GM13977 (cell line): ENCODE measurements at regions not wholly inside any gene's neighbourhood (a gene's known extent, or its start where the extent isn't known, plus 50 kb on each side); places are given as distances from the start of the nearest gene placed in this dataset.

Source experiments
- DNase-seq: peaks from one replicate; pipeline ENCODE4 v3.0.0; 2012; ENCODE audit warnings: low spot score
- in situ Hi-C: fragments of 300-500 bp; cut with MboI; formaldehyde crosslinking; loops from one replicate; pipeline ENCODE4 v1.12.0; 2022; ENCODE audit warnings: low sequenced_read_pairs, low pct_unique_long_range_greater_than_20kb, mixed read lengths, inconsistent platforms; ENCODE audit not compliant: unreplicated experiment
- TF ChIP-seq, protein P1 (sequence below): IDR thresholded peaks from 2 replicates; pipeline ENCODE4 v1.5.1; 2012; ENCODE audit warnings: mild to moderate bottlenecking, control low read depth; ENCODE audit not compliant: insufficient read depth; ENCODE audit errors: extremely low read depth, missing control alignments

DNA sequence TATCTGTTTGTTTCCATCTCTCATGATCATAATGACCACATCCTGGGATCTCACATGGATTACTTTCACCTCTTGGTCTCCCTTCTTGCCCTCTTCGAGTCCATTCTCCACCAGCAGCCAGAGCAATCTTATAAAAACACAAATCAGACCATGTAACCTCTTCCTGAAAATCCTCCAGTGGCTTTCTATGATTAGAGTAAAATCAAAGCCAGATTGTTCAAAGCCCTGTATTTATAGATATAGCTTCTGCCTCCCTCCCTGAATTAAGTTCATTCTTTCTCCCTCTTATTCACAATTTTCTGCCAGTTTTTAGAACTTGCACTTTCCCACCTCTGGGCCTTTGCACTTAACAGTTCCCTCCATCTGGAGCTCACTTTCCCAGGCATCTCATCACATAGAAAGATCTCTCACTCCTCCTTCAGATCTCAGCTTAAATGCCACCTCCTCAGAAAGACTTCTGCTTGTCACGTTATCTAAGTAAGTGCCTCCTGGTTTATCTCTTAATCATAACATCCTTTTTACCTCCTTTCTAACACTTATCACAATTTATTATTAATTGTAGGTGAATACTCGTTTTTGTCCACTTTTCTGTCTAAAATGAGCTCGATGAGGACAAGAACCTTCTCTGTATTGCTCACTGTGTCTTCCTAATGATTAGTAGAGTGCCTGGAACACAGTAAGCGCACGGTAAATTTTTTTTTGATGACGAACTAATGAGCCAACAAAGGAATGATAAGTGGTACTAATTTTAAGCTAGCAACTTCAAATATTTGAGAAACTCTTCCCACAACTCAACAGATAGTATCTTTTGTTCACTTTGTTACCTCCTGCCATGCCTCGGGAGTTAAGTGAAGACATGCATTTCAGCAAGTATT lies 80.5 kb downstream of the CYB561 start:
- in situ Hi-C loops = no loop called here
- TF ChIP-seq, protein P1, sequence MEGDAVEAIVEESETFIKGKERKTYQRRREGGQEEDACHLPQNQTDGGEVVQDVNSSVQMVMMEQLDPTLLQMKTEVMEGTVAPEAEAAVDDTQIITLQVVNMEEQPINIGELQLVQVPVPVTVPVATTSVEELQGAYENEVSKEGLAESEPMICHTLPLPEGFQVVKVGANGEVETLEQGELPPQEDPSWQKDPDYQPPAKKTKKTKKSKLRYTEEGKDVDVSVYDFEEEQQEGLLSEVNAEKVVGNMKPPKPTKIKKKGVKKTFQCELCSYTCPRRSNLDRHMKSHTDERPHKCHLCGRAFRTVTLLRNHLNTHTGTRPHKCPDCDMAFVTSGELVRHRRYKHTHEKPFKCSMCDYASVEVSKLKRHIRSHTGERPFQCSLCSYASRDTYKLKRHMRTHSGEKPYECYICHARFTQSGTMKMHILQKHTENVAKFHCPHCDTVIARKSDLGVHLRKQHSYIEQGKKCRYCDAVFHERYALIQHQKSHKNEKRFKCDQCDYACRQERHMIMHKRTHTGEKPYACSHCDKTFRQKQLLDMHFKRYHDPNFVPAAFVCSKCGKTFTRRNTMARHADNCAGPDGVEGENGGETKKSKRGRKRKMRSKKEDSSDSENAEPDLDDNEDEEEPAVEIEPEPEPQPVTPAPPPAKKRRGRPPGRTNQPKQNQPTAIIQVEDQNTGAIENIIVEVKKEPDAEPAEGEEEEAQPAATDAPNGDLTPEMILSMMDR = no peak
- DNase-seq = no peak

DNA sequence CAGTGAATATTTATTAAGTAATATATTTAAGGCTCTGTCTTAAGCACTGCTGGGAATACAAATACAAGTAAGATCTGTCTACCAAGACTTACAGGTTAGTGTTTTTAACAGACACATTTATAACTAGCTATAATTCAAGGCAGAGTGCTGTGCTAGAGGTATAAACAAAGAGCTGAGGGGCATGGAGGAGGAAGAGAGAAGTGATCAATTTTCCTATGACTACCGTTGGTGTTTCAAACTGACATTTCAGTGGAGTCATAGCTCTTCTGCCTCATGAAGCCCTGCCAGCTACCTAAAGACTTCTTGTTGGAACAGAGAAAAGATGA lies 79.9 kb downstream of the CYB561 start:
- in situ Hi-C loops = no loop called here
- DNase-seq = no peak
- TF ChIP-seq, protein P1 = no peak

DNA sequence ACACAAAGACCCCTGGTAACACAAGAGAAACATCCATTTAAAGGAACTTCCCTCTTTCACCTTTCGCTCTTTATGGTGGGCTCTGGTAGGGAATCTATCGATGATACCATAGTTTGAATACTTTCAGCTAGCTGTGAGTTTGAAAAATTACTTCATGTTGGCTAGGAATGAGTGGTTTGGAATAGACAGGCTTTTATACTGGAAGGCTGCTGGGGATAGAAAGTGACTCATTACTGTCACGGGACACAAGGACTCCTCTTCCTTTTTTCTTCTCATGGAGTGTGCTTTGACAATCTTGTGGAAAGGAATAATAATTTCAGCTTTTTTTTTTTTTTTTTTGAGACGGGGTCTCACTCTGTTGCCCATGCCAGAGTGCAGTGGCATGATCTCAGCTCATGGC lies 76.9 kb downstream of the CYB561 start:
- TF ChIP-seq, protein P1 = no peak
- DNase-seq = no peak
- in situ Hi-C loops = no loop called here

DNA sequence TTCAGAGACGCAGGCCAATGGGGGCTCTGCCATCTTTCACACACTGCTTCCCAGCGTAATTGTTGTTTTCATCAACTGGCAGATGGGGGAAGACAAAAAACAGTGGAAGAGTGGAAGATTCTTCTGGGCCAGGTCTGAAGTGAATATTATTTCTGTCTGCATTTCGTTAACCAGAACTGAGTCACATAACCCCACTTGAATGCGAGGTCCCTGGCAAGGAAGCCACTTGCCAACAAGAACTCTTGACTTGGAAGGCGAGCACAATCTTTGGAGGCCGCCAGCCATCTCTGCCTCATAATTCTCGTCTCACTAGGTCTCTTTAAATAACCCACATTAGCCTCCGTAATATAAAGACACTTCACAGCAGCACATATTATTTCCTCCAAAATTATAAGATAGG lies 75.4 kb downstream of the CYB561 start:
- TF ChIP-seq, protein P1 = no peak
- in situ Hi-C loops = no loop called here
- DNase-seq = no peak

DNA sequence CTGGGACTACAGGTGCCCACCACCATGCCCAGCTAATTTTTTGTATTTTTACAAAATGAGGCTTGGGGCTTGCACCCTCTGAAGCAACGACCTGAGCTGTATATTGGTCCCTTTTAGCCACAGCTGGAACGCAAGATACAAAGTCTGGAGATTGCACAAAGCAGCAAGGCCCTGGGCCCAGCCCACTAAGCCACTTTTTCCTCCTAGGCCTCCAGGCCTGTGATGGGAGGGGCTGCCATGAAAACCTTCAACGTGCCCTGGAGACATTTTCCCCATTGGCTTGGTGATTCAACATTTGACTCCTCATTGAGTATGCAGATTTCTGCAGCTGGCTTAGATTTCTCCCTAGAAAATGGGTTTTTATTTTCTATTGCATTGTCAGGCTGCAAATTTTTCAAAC lies 69.2 kb downstream of the CYB561 start:
- in situ Hi-C loops = no loop called here
- DNase-seq = no peak
- TF ChIP-seq, protein P1 = no peak

DNA sequence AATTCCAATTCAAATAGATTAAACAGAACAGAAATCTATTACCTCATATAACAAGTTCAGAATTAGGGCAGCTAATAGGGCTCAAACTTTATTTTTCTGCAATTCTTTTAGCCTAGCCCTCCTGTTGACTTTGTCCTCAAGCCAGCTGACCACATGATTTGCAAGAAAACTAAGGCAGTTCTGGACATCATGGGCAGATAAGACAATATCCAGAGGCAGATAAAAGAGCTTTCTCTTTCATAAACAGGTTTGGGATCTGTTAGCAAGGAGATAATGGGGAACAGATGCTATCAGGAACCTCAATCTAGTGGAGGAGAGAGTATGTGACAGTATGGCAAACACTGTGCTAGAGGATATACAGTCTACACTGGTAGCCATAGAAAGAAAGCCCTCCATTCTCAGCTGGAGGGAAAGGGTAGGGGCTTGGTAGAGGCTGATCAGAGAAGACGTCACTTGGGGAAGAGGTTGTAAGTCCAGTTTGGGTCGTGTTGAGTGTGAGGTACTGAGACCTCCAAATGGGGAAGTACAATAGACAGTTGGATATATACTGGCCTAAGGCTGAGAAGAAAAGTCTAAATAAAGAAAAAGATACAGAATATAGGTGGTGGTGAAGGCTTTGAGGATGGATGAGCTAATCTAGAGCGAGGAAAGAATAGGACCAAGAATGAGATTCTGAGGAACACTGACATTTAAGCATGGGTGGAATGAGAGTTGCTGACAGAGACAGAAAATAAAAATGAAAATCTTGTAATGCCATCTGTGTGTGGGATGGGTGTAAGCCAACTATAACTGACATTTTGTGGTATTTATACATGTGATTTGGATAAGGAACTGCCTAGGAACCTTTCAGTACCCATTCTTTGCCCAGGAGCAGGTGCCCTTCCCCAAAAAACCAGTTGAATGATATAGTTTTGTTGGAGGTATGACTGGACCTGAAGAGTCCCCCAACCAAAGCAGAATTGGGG lies 67.4 kb downstream of the CYB561 start:
- TF ChIP-seq, protein P1 = no peak
- in situ Hi-C loops = no loop called here
- DNase-seq = no peak
